ENCODE measurements at regions not wholly inside any gene's neighbourhood (a gene's known extent, or its start where the extent isn't known, plus 50 kb on each side); places are given as distances from the start of the nearest gene placed in this dataset.

GRCh38 chr15:81784751-81785150 is 261.1 kb downstream of the MEX3B start:
- Mint-ChIP-seq H3K4me1 (peaks cover 8 to 25% of the 10 kb centered on the region in 2 experiments; a peak in 3 of 4 replicates), H3K36me3 (ENCODE audit: insufficient read depth in 1 of 3, low read depth in 3 of 3) (peaks cover 12 to 30% (median 27%) of the 10 kb centered on the region in 3 experiments), H3K27me3 (ENCODE audit: low read depth) (no peaks in the 10 kb centered on the region), H3K4me3 (no peak overlapping the region), H3K27ac (no peak overlapping the region; a peak in 1 of 7 replicates), H3K9me3 (peaks cover 0 to 2% of the 10 kb centered on the region in 2 experiments; a peak in 2 of 5 replicates)
- no peak overlapping the region for H3K27ac ChIP-seq (ENCODE audit: insufficient read length, low read depth, low read length)
- H3K79me2 ChIP-seq (ENCODE audit: insufficient read depth, low read length), result no peaks in the 10 kb centered on the region; the same call in 1 of the 2 replicates
- H2BK5ac ChIP-seq (ENCODE audit: insufficient read length, low read length), result no peak overlapping the region
- no peak overlapping the region for H2BK20ac ChIP-seq (ENCODE audit: low read depth, low read length, poor library complexity, severe bottlenecking)
- H2BK15ac ChIP-seq (ENCODE audit: low read depth, low read length), result no peak overlapping the region
- H2AFZ ChIP-seq (ENCODE audit: low read length), result no peak overlapping the region
- no peak overlapping the region for H3K14ac ChIP-seq (ENCODE audit: insufficient read depth, low read length)
- H3K4me1 ChIP-seq (ENCODE audit: insufficient read depth, low read length), result peaks cover 7% of the 10 kb centered on the region; the same call in 1 of the 2 replicates
- no peak overlapping the region for H4K91ac ChIP-seq (ENCODE audit: insufficient read length, low read depth, low read length)
- no peak overlapping the region for H3K23ac ChIP-seq (ENCODE audit: insufficient read length, low read depth, low read length)
- no CpG with 5 or more reads among the region's 6 CpGs for WGBS (ENCODE audit: extremely low coverage, insufficient read length, low lambda C conversion rate)
- H3K4me2 ChIP-seq (ENCODE audit: insufficient read depth, insufficient read length, low read length), result no peak overlapping the region
- DNase-seq, result no peak
- H3K23me2 ChIP-seq (ENCODE audit: insufficient read length, low read depth, low read length, poor library complexity, severe bottlenecking), result no peaks in the 10 kb centered on the region
- no peak overlapping the region for H2BK12ac ChIP-seq (ENCODE audit: insufficient read length, low read depth, low read length)
- no peaks in the 10 kb centered on the region for H3K9me3 ChIP-seq (ENCODE audit: control insufficient read depth, low read depth, low read length)
- TF ChIP-seq, protein P1, sequence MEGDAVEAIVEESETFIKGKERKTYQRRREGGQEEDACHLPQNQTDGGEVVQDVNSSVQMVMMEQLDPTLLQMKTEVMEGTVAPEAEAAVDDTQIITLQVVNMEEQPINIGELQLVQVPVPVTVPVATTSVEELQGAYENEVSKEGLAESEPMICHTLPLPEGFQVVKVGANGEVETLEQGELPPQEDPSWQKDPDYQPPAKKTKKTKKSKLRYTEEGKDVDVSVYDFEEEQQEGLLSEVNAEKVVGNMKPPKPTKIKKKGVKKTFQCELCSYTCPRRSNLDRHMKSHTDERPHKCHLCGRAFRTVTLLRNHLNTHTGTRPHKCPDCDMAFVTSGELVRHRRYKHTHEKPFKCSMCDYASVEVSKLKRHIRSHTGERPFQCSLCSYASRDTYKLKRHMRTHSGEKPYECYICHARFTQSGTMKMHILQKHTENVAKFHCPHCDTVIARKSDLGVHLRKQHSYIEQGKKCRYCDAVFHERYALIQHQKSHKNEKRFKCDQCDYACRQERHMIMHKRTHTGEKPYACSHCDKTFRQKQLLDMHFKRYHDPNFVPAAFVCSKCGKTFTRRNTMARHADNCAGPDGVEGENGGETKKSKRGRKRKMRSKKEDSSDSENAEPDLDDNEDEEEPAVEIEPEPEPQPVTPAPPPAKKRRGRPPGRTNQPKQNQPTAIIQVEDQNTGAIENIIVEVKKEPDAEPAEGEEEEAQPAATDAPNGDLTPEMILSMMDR (conservative IDR thresholded peaks at IDR 0.05), result no peak
- H3K79me1 ChIP-seq (ENCODE audit: insufficient read depth, low read depth, low read length, poor library complexity, severe bottlenecking), result no peaks in the 10 kb centered on the region
- H4K20me1 ChIP-seq (ENCODE audit: control insufficient read depth, insufficient read depth, insufficient read length), result no peaks in the 10 kb centered on the region
- H3K18ac ChIP-seq (ENCODE audit: insufficient read length, low read depth, low read length), result no peak overlapping the region
- no peak overlapping the region for H4K8ac ChIP-seq (replicated peaks; ENCODE audit: insufficient read length, low read depth, low read length)
- no peak overlapping the region for H3T11ph ChIP-seq (ENCODE audit: low read length)
- no peak overlapping the region for H2AK5ac ChIP-seq (ENCODE audit: insufficient read length, low read length)
- H3K9ac ChIP-seq (ENCODE audit: extremely low read depth, insufficient read length, low read length), result no peak overlapping the region
- H3K4ac ChIP-seq (ENCODE audit: low read depth, low read length), result no peak overlapping the region
- H3K27me3 ChIP-seq (ENCODE audit: insufficient read depth, low read length), result no peaks in the 10 kb centered on the region
- no peak overlapping the region for H2BK120ac ChIP-seq (ENCODE audit: low read depth, low read length, poor library complexity, severe bottlenecking)
- no peak overlapping the region for H3K56ac ChIP-seq (ENCODE audit: insufficient read length, low read depth, low read length)
- no peak overlapping the region for H4K5ac ChIP-seq (ENCODE audit: insufficient read length, low read depth, low read length)

Data from H9 (cell line).